ENCODE measurements at regions not wholly inside any gene's neighbourhood (a gene's known extent, or its start where the extent isn't known, plus 50 kb on each side); places are given as distances from the start of the nearest gene placed in this dataset.

- TF ChIP-seq EP300 (IDR thresholded peaks at IDR 0.05), result no peak
- TF ChIP-seq CTCF (IDR thresholded peaks at IDR 0.05), result no peak
- no peak for TF ChIP-seq POLR2AphosphoS5 (IDR thresholded peaks at IDR 0.05)
Observed at GRCh38 chr1:209030454-209031167, 552.9 kb upstream of the CAMK1G start.

All from sigmoid colon (tissue), 4 donors.